Activated naive CD8-positive, alpha-beta T cell treated with anti-CD3 and anti-CD28 coated beads, Interleukin-2, amount 50 U/mL, for 24 hours (primary cell): ENCODE measurements at regions not wholly inside any gene's neighbourhood (a gene's known extent, or its start where the extent isn't known, plus 50 kb on each side); places are given as distances from the start of the nearest gene placed in this dataset.
"Not testable (repeated sequence)": the region's sequence is repeated elsewhere in the genome, so short reads cannot be mapped to it uniquely, and the experiment has no call there.

Experiments
- ATAC-seq: fragments of 150-1000 bp; cut with Tn5 transposase; one replicate; pipeline ENCODE4 v1.10.0; 2021
- DNase-seq: peaks from one replicate; pipeline ENCODE4 v3.0.0; 2021
- H3K27ac Mint-ChIP-seq: one replicate; pipeline ENCODE4 v1.8.0; 2021; ENCODE audit warnings: mild to moderate bottlenecking, mixed read lengths
- H3K27me3 Mint-ChIP-seq: one replicate; pipeline ENCODE4 v1.8.0; 2021; ENCODE audit warnings: mixed read lengths
- H3K36me3 Mint-ChIP-seq: one replicate; pipeline ENCODE4 v1.8.0; 2021; ENCODE audit warnings: low read depth, mixed read lengths
- H3K4me1 Mint-ChIP-seq: one replicate; pipeline ENCODE4 v1.8.0; 2021; ENCODE audit warnings: mixed read lengths
- H3K4me3 Mint-ChIP-seq: one replicate; pipeline ENCODE4 v1.8.0; 2021; ENCODE audit warnings: mild to moderate bottlenecking, moderate library complexity, mixed read lengths
- H3K9me3 Mint-ChIP-seq: one replicate; pipeline ENCODE4 v1.8.0; 2021; ENCODE audit warnings: mixed read lengths

DNA sequence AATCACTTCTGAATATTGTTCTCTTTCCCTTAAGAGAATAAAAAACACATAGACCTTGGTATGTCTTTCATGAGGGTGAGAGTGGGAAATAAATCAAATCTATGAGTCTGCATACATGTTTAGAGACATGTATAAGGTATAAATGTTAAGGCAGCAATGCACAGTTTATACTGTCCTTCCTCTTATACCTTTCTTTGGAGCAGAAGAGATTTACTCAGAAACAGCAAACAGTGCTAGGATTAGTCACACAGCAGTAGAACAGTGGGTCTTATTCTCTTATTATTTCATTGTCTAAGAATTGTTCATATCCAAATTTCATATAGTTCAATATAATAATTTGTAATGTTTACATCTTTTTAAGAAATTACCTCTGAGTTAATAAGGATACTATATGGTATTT is 126.7 kb upstream of the TMEM196 start:
- ATAC-seq, result no peak
- H3K9me3 Mint-ChIP-seq, result peaks cover 8% of the 10 kb centered on the region
- H3K27me3 Mint-ChIP-seq, result no peaks in the 10 kb centered on the region
- no peaks in the 10 kb centered on the region for H3K36me3 Mint-ChIP-seq
- no peak overlapping the region for H3K27ac Mint-ChIP-seq
- no peak for DNase-seq
- no peaks in the 10 kb centered on the region for H3K4me1 Mint-ChIP-seq
- H3K4me3 Mint-ChIP-seq, result no peak overlapping the region

DNA sequence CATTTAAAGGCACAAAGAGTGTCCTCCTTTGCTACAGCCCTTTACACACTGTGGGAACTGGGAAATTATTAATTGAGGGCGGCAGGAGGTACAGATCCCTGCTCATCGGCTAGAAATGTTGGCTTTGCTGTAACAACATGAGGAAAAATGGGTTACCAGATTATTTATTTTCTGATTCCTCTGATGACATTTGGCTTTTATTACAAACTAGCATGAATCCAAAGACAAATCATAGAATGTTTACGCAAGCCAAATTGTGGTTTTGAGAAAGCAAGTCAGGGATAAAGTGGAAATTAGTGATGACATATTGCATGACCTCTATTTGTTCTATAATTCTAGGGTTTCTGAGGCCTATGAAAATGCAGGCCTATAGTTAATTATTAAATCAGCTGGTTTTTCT is 126.1 kb upstream of the TMEM196 start:
- Mint-ChIP-seq H3K36me3 (no peaks in the 10 kb centered on the region), H3K4me3 (no peak overlapping the region), H3K4me1 (no peaks in the 10 kb centered on the region), H3K27ac (no peak overlapping the region), H3K27me3 (no peaks in the 10 kb centered on the region), H3K9me3 (peaks cover 8% of the 10 kb centered on the region)
- no peak for ATAC-seq
- DNase-seq, result no peak

DNA sequence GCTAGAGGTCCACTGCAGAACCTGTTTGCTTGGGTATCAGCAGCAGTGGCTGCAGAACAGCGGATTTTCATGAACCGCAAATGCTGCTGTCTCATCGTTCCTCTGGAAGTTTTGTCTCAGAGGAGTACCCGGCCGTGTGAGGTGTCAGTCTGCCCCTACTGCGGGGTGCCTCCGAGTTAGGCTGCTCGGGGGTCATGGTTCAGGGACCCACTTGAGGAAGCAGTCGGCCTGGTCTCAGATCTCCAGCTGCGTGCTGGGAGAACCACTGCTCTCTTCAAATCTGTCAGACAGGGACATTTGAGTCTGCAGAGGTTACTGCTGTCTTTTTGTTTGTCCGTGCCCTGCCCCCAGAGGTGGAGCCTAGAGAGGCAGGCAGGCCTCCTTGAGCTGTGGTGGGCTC is 109.5 kb upstream of the TMEM196 start:
- not testable (repeated sequence) for DNase-seq, ATAC-seq, H3K4me3 Mint-ChIP-seq, H3K4me1 Mint-ChIP-seq, H3K36me3 Mint-ChIP-seq, H3K27ac Mint-ChIP-seq, H3K9me3 Mint-ChIP-seq, H3K27me3 Mint-ChIP-seq

DNA sequence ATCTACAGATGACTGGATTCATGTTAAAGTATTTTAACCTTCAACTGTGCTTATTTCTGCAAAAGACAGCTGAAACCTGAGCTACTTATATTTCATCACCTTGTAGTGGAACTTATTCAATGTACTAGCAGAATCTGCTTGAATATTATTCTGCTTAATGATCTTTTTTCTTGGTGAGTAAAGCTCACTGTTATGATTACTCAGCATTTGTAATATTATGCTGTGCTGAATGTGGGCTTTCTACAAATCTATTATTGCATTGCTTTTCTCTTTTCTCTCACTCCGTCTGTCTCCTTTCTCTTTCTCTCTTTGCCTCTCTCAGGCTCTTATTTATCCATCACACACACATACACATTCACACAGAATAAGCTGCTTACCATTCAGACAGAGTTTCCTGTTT is 98.7 kb upstream of the TMEM196 start:
- no peaks in the 10 kb centered on the region for H3K36me3 Mint-ChIP-seq
- H3K27me3 Mint-ChIP-seq, result no peaks in the 10 kb centered on the region
- no peak overlapping the region for H3K27ac Mint-ChIP-seq
- no peak overlapping the region for H3K4me3 Mint-ChIP-seq
- H3K4me1 Mint-ChIP-seq, result no peaks in the 10 kb centered on the region
- ATAC-seq (no peak), DNase-seq (no peak)
- H3K9me3 Mint-ChIP-seq, result peaks cover 7% of the 10 kb centered on the region

DNA sequence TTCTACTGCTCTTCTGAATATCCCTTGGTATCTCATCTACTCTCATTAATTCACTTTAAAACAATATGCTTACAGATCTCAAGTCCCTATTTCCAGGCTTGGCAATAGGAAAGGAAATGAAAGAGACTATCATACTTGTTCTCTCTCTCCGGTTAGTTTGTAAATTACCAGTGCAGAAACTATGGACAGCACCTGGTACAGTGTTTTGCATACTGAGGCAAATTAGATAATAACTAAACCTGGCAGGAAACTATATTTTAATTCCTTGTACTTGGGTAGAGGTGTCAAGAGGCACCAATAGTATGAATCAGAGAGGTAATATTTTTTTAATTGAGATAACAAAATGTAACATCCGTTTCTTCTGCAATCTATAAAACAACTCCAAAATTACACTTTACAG is 97.7 kb upstream of the TMEM196 start:
- ATAC-seq (no peak), DNase-seq (no peak)
- Mint-ChIP-seq H3K4me1 (no peaks in the 10 kb centered on the region), H3K9me3 (peaks cover 7% of the 10 kb centered on the region), H3K4me3 (no peak overlapping the region), H3K27ac (no peak overlapping the region), H3K27me3 (no peaks in the 10 kb centered on the region), H3K36me3 (no peaks in the 10 kb centered on the region)

DNA sequence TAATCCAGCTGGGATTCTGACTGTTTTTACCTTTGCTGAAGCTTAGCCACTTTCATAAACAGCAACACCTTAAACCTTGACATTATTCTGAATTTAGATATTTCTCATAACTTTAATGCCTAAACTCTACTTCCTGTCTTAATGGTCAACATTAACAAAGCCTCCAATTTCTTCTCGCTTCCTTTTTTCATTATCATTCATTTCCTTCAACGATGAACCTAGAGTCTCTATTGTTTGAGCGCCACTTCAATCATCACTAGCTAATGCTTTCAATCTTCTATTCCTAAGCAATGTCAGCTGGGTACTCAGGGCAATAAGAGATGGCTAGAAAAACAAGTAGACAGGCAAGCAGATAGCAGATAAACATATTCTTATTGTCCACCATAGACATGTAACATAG is 96.6 kb upstream of the TMEM196 start:
- Mint-ChIP-seq H3K4me1 (no peaks in the 10 kb centered on the region), H3K27me3 (no peaks in the 10 kb centered on the region), H3K9me3 (peaks cover 7% of the 10 kb centered on the region), H3K4me3 (no peak overlapping the region), H3K27ac (no peak overlapping the region), H3K36me3 (no peaks in the 10 kb centered on the region)
- ATAC-seq (no peak), DNase-seq (no peak)

DNA sequence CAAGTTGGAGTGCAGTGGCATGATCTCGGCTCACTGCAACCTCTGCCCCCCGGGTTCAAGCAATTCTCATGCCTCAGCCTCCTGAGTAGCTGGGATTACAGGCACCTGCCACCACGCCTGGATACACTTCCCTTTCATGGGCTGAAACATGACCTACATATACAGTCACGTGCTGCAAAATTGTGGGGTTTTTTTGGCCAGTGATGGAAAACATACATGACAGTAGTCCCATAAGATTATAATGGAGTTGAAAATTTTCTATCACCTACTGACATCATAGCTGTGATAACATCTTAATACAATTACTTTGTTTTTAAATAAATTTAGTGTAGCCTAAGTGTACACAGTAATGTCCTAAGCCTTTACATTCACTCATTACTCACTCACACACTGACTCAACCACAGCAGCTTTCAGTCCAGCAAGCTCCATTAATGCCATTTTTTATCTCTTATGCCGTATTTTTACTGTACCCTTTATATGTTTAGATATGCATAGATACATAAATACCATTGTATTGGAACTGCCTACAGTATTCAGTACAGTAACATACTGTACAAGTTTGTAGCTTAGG is 79.9 kb upstream of the TMEM196 start:
- Mint-ChIP-seq H3K36me3 (no peaks in the 10 kb centered on the region), H3K4me3 (no peak overlapping the region), H3K9me3 (no peaks in the 10 kb centered on the region), H3K27me3 (no peaks in the 10 kb centered on the region), H3K4me1 (no peaks in the 10 kb centered on the region), H3K27ac (no peak overlapping the region)
- ATAC-seq, result no peak
- DNase-seq, result no peak

DNA sequence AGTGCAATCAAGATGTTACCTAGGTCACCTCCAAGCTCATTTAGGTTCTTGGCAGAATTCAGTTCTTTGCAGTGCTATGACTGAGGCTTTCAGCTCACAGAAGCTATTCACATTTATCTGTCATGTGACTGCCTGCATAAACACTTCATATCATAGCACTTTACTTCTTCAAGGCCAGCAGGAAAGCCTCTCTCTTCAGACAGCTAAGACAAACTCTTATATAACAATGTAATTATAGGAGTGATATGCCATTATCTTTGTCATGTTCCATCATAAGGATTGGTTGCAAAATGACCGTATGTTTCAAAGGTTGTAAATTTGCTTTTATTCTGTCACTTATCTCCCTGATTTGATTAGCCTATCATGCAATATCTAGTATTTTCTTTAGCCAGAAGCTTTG is 78.8 kb upstream of the TMEM196 start:
- Mint-ChIP-seq H3K9me3 (no peaks in the 10 kb centered on the region), H3K27me3 (no peaks in the 10 kb centered on the region), H3K27ac (no peak overlapping the region), H3K4me3 (no peak overlapping the region), H3K4me1 (no peaks in the 10 kb centered on the region), H3K36me3 (no peaks in the 10 kb centered on the region)
- ATAC-seq, result no peak
- no peak for DNase-seq

DNA sequence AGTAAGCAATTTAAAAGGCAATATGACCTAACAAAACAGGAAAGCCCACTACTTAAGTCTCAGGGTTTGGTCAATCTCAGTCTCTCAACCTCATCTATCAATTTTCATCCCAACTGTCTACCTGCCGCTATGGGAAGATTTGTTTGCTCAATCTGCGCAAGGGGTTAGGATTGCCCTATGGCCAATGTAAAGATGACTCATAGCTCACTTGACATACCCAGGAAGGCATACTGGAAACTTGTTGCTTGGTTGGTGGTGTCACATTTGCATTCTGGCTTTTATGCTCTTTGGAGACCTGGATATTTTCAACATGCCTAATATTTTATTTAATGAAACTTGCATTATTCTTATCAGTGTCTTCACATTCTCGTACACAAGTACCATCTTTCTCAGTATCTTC is 78.1 kb upstream of the TMEM196 start:
- DNase-seq (no peak), ATAC-seq (no peak)
- H3K4me3 Mint-ChIP-seq, result no peak overlapping the region
- no peaks in the 10 kb centered on the region for H3K27me3 Mint-ChIP-seq
- no peak overlapping the region for H3K27ac Mint-ChIP-seq
- H3K9me3 Mint-ChIP-seq, result no peaks in the 10 kb centered on the region
- no peaks in the 10 kb centered on the region for H3K36me3 Mint-ChIP-seq
- no peaks in the 10 kb centered on the region for H3K4me1 Mint-ChIP-seq

DNA sequence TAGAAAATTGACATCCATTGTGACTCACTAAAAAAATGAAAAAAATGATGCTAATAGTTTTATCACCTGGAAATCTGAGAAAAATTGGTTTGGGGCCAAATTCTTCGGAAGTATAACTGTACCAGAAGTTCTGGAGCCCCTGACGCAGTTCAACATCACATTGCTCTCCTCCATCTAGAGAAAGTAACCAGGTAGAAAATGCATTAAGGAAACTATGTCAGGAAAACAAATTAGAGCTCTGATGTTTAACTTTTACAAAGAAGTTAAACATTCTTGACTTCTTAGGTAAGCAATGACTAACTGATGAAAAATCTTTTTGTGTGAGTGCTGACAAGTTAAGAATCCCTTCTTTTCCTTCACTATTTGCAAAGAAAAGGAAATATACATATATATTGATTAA is 61.1 kb upstream of the TMEM196 start:
- no peaks in the 10 kb centered on the region for H3K27me3 Mint-ChIP-seq
- H3K36me3 Mint-ChIP-seq, result no peaks in the 10 kb centered on the region
- H3K4me1 Mint-ChIP-seq, result no peaks in the 10 kb centered on the region
- ATAC-seq, result no peak
- no peak overlapping the region for H3K4me3 Mint-ChIP-seq
- no peak overlapping the region for H3K27ac Mint-ChIP-seq
- DNase-seq, result no peak
- no peaks in the 10 kb centered on the region for H3K9me3 Mint-ChIP-seq

DNA sequence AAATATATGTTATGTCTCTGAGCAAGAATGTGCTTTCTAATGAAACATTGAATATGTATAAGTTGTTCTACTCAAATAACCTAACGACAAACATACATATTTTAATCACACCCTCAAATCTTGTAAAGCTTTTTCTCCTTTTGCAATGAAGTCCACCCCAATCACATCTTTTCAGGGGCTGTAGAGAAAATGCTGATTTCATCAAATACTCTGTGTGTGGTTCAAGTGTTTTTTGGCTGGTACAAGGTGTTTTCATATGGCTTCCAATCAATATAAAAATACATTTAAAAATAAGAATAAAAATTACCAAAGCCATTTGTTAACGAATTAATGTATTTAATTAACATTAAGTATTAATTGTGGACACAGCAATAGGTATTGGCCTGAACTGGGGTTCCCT is 57.2 kb upstream of the TMEM196 start:
- H3K4me3 Mint-ChIP-seq, result no peak overlapping the region
- no peaks in the 10 kb centered on the region for H3K36me3 Mint-ChIP-seq
- H3K4me1 Mint-ChIP-seq, result no peaks in the 10 kb centered on the region
- DNase-seq (no peak), ATAC-seq (no peak)
- H3K27ac Mint-ChIP-seq, result no peak overlapping the region
- H3K9me3 Mint-ChIP-seq, result no peaks in the 10 kb centered on the region
- no peaks in the 10 kb centered on the region for H3K27me3 Mint-ChIP-seq
